Fibroblast of mammary gland (primary cell): ENCODE measurements at regions not wholly inside any gene's neighbourhood (a gene's known extent, or its start where the extent isn't known, plus 50 kb on each side); places are given as distances from the start of the nearest gene placed in this dataset.

ENCODE experiments used
- DNase-seq: peaks from one replicate; pipeline ENCODE4 v3.0.0-alpha.2; 2010; ENCODE audit warnings: low read depth
- H3K4me3 ChIP-seq: 2 replicates; pipeline ENCODE4 v1.5.1; 2011; ENCODE audit warnings: low read depth, mild to moderate bottlenecking, low read length, moderate library complexity; ENCODE audit not compliant: control insufficient read depth
- TF ChIP-seq, protein P1 (sequence below): conservative IDR thresholded peaks from 2 replicates; pipeline ENCODE4 v1.5.1; 2011; ENCODE audit warnings: low read depth, low read length, inconsistent platforms; ENCODE audit not compliant: control insufficient read depth, insufficient read depth

DNA sequence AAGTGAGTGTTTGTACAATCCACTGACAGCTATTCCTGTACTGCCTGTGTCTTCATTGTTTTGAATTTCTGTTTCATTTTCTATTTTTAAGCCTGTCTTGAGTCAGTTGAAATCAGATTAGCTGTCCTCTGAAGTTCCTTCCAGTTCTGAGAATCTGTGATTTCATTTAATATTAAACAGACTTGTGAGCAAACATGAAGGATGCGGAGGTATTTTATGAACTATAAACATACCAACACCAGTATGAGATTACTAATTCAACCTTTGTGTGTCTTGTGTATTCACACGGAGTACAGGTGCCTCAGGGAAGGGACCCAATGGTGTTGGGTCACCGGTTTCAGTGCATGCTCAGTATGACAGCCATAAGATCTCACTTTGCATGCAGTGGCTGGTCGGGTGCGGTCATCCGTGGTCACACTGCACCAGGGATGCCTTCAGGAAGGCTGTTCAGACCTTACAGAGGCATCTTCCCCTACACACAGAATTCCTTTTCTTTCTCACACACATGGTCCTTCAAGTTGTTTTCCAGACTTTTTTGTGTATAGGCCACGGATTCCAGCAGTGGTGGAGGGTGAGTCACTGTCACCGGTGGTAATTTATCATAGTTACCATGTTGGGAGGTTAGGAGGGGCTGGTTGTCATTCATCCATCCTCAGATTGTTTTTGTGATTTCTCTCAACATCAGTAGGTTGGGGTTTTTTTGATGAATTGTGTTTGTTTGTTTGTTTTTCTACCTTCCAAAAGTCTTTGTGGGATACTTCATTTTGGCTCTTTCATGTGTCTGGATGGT lies 103.0 kb upstream of the SFSWAP start:
- TF ChIP-seq, protein P1, sequence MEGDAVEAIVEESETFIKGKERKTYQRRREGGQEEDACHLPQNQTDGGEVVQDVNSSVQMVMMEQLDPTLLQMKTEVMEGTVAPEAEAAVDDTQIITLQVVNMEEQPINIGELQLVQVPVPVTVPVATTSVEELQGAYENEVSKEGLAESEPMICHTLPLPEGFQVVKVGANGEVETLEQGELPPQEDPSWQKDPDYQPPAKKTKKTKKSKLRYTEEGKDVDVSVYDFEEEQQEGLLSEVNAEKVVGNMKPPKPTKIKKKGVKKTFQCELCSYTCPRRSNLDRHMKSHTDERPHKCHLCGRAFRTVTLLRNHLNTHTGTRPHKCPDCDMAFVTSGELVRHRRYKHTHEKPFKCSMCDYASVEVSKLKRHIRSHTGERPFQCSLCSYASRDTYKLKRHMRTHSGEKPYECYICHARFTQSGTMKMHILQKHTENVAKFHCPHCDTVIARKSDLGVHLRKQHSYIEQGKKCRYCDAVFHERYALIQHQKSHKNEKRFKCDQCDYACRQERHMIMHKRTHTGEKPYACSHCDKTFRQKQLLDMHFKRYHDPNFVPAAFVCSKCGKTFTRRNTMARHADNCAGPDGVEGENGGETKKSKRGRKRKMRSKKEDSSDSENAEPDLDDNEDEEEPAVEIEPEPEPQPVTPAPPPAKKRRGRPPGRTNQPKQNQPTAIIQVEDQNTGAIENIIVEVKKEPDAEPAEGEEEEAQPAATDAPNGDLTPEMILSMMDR: no peak
- no peak for DNase-seq
- H3K4me3 ChIP-seq: no peak overlapping the region

DNA sequence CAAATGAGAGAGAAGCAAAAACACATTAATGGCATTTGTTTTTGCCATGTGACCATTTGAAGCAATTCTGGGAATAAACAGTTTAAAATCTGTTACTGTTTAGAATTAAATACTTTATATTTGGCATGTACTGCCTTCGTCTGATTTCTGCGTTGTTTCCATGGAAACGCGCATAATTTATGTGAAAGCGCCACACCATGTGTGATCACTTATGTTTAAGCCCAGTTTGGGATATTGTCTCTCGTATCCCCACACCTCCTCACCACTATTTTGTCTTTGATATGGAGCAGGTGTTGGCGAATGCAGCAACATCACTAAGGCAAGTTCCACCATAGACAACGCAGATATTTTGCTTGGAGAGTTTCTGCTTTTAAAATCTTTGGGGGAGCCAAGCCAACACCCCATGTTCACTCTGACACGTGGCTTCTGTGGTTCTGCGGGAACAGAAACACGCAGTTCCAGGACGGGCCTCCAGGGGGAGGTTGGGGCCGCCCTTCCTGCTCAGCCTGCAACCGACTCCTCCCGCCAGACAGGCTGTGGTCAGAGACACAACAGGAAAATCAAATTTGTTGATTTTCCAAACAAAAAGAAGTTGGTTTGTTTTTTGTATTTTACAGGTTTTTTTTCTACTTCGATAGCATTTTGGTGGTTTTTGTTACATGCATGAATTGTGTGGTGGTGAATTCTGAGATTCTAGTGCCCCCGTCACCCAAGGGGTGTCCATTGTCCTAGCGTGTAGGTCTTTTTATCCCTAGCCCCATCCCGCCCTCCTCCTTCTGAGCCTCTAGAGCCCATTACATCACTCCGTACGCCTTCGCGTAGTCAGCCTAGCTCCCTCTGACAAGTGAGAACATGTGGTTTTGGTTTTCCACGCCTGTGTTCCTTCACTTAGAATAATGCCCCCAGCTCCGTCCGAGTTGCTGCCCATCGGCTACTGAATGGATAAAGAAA lies 101.9 kb upstream of the SFSWAP start:
- no peak overlapping the region for H3K4me3 ChIP-seq
- DNase-seq: peak; percentile 66
- TF ChIP-seq, protein P1: peak; percentile 79

DNA sequence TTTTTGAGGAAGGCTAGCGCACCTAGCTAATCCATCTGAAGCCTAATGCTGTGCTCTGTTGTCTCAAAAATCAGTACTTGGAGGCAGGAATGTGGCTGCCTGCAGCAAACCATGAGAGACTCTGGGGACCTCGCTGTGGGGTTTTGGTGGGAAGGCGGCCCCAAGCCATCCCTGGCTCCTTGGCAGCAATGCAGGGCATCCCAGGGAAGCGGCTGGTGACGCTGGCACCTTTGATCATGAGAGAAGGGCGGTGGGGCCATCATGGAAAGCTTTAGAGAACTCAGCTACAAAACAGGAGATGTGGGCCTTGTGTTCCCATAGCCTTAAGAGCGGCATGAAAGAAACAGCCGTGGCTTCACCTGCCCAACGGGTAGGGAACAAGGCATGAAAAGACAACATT lies 101.1 kb upstream of the SFSWAP start:
- TF ChIP-seq, protein P1: no peak
- no peak overlapping the region for H3K4me3 ChIP-seq
- no peak for DNase-seq

DNA sequence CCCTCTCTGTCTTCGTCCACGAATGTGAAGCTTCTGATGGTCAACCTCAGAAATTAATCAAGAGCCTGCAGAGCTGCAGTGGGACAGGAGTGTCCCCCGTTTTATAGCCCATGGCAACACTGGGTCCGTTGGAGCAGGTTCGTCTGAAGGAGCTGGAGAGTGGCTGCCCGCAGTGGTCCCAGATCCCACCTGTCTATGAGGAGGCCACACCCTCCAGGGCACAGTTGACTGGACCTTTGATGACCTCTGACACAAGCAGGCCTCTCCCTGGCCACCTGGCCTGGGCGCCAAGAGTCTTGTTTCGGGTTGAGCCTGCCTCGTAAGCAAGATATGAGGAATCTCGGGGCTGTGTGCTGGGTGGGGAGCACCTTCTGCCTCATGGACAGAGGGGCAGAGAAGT lies 100.7 kb upstream of the SFSWAP start:
- no peak overlapping the region for H3K4me3 ChIP-seq
- DNase-seq: no peak
- TF ChIP-seq, protein P1: no peak

DNA sequence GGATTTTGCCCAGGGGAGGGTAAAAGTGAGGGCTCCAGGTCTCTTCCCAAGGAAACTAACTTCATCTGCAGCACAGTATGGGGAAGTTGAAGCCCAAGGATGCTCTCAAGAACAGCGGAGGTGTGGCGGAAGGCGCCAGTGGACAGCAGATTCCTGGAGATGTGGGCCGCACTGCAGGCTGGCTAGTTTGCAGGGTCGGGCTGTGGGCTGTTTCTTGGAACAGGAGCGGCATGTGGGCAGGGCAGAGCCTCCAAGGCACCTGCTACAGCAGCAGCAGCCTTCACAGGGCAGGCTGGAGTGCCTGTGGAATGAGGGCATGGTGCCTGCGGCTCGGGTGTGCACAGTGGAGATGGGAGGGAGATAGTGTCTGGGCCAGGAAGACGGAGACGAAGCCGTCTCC lies 100.0 kb upstream of the SFSWAP start:
- no peak for DNase-seq
- TF ChIP-seq, protein P1: no peak
- no peak overlapping the region for H3K4me3 ChIP-seq

DNA sequence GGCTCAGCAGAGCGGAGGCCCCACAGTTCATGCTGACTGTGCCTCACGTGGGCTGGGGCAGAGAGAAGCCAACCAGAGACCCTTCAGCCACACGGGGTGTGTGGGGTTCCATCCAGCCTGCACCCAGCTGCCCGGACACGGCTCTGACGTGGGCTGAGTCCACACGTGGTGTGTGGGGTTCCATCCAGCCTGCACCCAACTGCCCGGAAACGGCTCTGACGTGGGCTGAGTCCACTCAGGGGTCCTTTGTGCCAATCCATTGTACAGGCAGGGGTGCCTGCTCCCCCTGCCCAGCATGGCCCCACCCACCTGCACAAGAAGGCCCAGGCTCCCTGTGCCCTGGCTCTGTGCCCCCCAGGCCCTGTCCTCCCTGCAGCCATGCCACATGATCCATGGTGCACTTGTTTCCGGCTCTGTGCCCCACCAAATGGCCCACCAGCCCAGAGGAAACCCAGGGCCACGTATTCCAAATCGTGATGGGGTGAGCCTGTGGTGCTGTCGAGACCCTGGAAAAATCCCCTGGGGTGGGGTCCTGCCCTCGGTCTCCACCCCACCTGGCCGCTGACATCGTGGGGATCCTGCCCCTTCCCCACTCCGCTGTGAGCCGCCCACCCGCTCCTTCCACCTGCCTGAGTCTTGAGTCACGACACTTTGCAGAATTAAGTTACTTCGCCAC lies 99.3 kb upstream of the SFSWAP start:
- no peak for DNase-seq

More for the DNA sequence above, 99.3 kb upstream of the SFSWAP start:
- TF ChIP-seq, protein P1: no peak
- no peak overlapping the region for H3K4me3 ChIP-seq
